Activated CD4-positive, alpha-beta memory T cell treated with anti-CD3 and anti-CD28 coated beads, Interleukin-2, amount 10 ng/mL, durations not matched to agents 7 days and 5 days (primary cell): ENCODE measurements at regions not wholly inside any gene's neighbourhood (a gene's known extent, or its start where the extent isn't known, plus 50 kb on each side); places are given as distances from the start of the nearest gene placed in this dataset.
A peak's percentile ranks its signal among the peaks of the same experiment; 100 is the strongest.

Source experiments
- CTCF ChIA-PET: fragments of 350-600 bp; sonication (Branson Sonifier 250); formaldehyde crosslinking; loops from one replicate; lab custom pipeline; 2021; ENCODE audit warnings: antibody characterized with exemption, inconsistent platforms; lab: Charles Lee
- POLR2A ChIA-PET: fragments of 350-600 bp; sonication (Branson Sonifier 250); formaldehyde crosslinking; loops from one replicate; lab custom pipeline; 2021; ENCODE audit warnings: antibody characterized with exemption; lab: Charles Lee
- DNase-seq: peaks from one replicate; pipeline ENCODE4 v3.0.0-alpha.2; 2020
- H3K27ac Mint-ChIP-seq: one replicate; pipeline ENCODE4 v1.8.0; 2021; ENCODE audit warnings: mild to moderate bottlenecking, mixed read lengths
- H3K27me3 Mint-ChIP-seq: one replicate; pipeline ENCODE4 v1.8.0; 2021; ENCODE audit warnings: mixed read lengths
- H3K36me3 Mint-ChIP-seq: one replicate; pipeline ENCODE4 v1.8.0; 2021; ENCODE audit warnings: low read depth, mixed read lengths
- H3K4me1 Mint-ChIP-seq: one replicate; pipeline ENCODE4 v1.8.0; 2021; ENCODE audit warnings: mixed read lengths
- H3K4me3 Mint-ChIP-seq: one replicate; pipeline ENCODE4 v1.8.0; 2021; ENCODE audit warnings: mild to moderate bottlenecking, mixed read lengths
- H3K9me3 Mint-ChIP-seq: one replicate; pipeline ENCODE4 v1.8.0; 2021; ENCODE audit warnings: mixed read lengths

- no peak overlapping the region for H3K4me3 Mint-ChIP-seq
- peaks cover 9% of the 10 kb centered on the region for H3K27me3 Mint-ChIP-seq
- no peak overlapping the region for H3K27ac Mint-ChIP-seq
- ChIA-PET POLR2A (no interaction called here), CTCF (no interaction called here)
- no peak for DNase-seq
- no peaks in the 10 kb centered on the region for H3K9me3 Mint-ChIP-seq
- no peaks in the 10 kb centered on the region for H3K4me1 Mint-ChIP-seq
- no peaks in the 10 kb centered on the region for H3K36me3 Mint-ChIP-seq
These were observed 68.1 kb downstream of the HTR5A start for GRCh38 chr7:155138204-155138603.

DNA sequence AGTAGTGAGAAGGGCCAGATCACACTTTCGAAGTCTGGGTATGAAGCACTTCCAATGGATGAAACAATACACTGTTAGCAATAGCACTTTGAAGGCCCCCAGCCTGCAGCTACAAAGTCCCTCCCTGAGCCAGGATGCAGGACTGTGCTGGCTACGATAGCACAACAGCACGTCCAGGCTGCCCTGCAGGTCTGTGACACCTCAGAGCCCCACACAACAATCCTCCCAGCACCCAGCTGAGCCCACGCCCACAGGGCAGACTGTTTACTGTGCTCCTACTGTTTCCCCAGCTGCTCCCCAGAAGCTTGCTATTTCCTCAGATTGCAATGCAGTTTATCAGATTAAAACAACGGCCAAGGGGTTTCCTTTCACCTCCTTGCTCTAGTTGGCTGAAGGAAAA lies 71.4 kb downstream of the HTR5A start:
- ChIA-PET POLR2A (no interaction called here), CTCF (no interaction called here)
- Mint-ChIP-seq H3K27ac (no peak overlapping the region), H3K9me3 (no peaks in the 10 kb centered on the region), H3K4me1 (no peaks in the 10 kb centered on the region), H3K27me3 (peaks cover 12% of the 10 kb centered on the region), H3K4me3 (no peak overlapping the region), H3K36me3 (no peaks in the 10 kb centered on the region)
- no peak for DNase-seq

DNA sequence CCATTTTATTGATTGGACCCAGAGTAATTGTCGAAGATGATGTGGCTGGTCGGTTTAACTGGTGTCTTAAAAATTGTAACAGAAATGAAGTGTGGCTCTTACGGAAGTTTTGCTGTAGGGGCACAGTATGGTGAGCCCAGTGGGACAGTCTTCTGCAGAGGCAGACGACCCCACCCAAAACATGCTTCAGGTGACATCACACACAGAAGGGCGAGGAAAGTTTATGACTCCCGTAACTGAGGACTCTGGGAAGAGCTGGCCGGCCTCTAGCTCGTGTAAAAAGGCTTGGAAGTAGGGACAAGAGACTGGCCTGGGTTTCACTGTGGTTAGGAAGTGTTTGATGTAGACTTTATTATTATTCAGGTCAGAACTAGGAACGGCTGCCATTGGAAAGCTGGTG lies 73.3 kb downstream of the HTR5A start:
- H3K27me3 Mint-ChIP-seq = peaks cover 19% of the 10 kb centered on the region
- ChIA-PET POLR2A (no interaction called here), CTCF (no interaction called here)
- no peak overlapping the region for H3K27ac Mint-ChIP-seq
- no peaks in the 10 kb centered on the region for H3K9me3 Mint-ChIP-seq
- no peak overlapping the region for H3K4me3 Mint-ChIP-seq
- no peaks in the 10 kb centered on the region for H3K4me1 Mint-ChIP-seq
- DNase-seq = no peak
- H3K36me3 Mint-ChIP-seq = no peaks in the 10 kb centered on the region

GRCh38 chr7:155144371-155144770 lies 74.2 kb downstream of the HTR5A start:
- H3K27me3 Mint-ChIP-seq = peaks cover 19% of the 10 kb centered on the region
- CTCF ChIA-PET = no interaction called here

GRCh38 chr7:155145477-155146255 lies 75.5 kb downstream of the HTR5A start:
- ChIA-PET POLR2A (no interaction called here), CTCF (no interaction called here)
- Mint-ChIP-seq H3K4me1 (no peaks in the 10 kb centered on the region), H3K4me3 (no peak overlapping the region), H3K27me3 (peaks cover 17% of the 10 kb centered on the region), H3K36me3 (no peaks in the 10 kb centered on the region), H3K27ac (no peak overlapping the region), H3K9me3 (no peaks in the 10 kb centered on the region)
- no peak for DNase-seq

More at GRCh38 chr7:155144371-155144770, 74.2 kb downstream of the HTR5A start:
- POLR2A ChIA-PET = no interaction called here
- H3K27ac Mint-ChIP-seq = no peak overlapping the region
- no peak overlapping the region for H3K4me3 Mint-ChIP-seq
- H3K9me3 Mint-ChIP-seq = no peaks in the 10 kb centered on the region
- H3K36me3 Mint-ChIP-seq = no peaks in the 10 kb centered on the region
- no peak for DNase-seq
- no peaks in the 10 kb centered on the region for H3K4me1 Mint-ChIP-seq

GRCh38 chr7:155147172-155147571 lies 77.0 kb downstream of the HTR5A start:
- no peak overlapping the region for H3K4me3 Mint-ChIP-seq
- H3K27me3 Mint-ChIP-seq = peaks cover 15% of the 10 kb centered on the region
- H3K27ac Mint-ChIP-seq = no peak overlapping the region
- H3K4me1 Mint-ChIP-seq = no peaks in the 10 kb centered on the region
- POLR2A ChIA-PET = no interaction called here
- H3K36me3 Mint-ChIP-seq = no peaks in the 10 kb centered on the region
- peaks cover 6% of the 10 kb centered on the region for H3K9me3 Mint-ChIP-seq
- no peak for DNase-seq
- CTCF ChIA-PET = no interaction called here

- CTCF ChIA-PET = no interaction called here
- no peaks in the 10 kb centered on the region for H3K36me3 Mint-ChIP-seq
- no peak overlapping the region for H3K27ac Mint-ChIP-seq
- no peaks in the 10 kb centered on the region for H3K4me1 Mint-ChIP-seq
- H3K27me3 Mint-ChIP-seq = peaks cover 13% of the 10 kb centered on the region
- DNase-seq = no peak
- POLR2A ChIA-PET = no interaction called here
- H3K4me3 Mint-ChIP-seq = no peak overlapping the region
- H3K9me3 Mint-ChIP-seq = peaks cover 6% of the 10 kb centered on the region
These were observed 77.5 kb downstream of the HTR5A start for GRCh38 chr7:155147624-155148023.

GRCh38 chr7:155153676-155154075 lies 83.6 kb downstream of the HTR5A start:
- Mint-ChIP-seq H3K4me1 (no peaks in the 10 kb centered on the region), H3K36me3 (no peaks in the 10 kb centered on the region), H3K9me3 (peaks cover 6% of the 10 kb centered on the region), H3K4me3 (no peak overlapping the region), H3K27me3 (no peaks in the 10 kb centered on the region), H3K27ac (no peak overlapping the region)
- POLR2A ChIA-PET = no interaction called here
- CTCF ChIA-PET = no interaction called here
- DNase-seq = no peak

- no peaks in the 10 kb centered on the region for H3K4me1 Mint-ChIP-seq
- POLR2A ChIA-PET = no interaction called here
- H3K27me3 Mint-ChIP-seq = no peaks in the 10 kb centered on the region
- no peak overlapping the region for H3K27ac Mint-ChIP-seq
- peaks cover 6% of the 10 kb centered on the region for H3K9me3 Mint-ChIP-seq
- CTCF ChIA-PET = no interaction called here
- no peak for DNase-seq
- H3K4me3 Mint-ChIP-seq = no peak overlapping the region
- H3K36me3 Mint-ChIP-seq = no peaks in the 10 kb centered on the region
These were observed 84.5 kb downstream of the HTR5A start for GRCh38 chr7:155154586-155154985.

DNA sequence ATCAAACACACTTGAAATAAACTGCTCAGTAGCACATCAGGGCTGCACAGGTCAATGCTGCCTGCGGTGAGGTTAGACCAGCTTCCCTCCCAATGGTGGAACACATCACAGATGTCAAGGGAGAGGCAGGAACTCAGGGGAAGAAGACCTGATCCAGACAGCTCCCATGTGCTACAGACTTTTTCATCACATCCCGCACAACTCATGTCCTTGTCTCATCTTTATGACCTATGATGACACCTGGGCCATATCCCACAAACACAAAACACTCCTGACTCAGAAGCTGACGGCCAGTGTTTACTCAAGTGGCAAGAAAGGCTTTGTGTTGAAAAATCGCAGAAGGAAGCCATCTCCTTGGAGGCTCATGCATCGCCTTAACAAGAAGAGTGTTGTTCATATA lies 91.6 kb downstream of the HTR5A start:
- no peak for DNase-seq
- Mint-ChIP-seq H3K4me3 (no peak overlapping the region), H3K27me3 (peaks cover 21% of the 10 kb centered on the region), H3K27ac (no peak overlapping the region), H3K4me1 (peaks cover 4% of the 10 kb centered on the region), H3K9me3 (no peaks in the 10 kb centered on the region), H3K36me3 (no peaks in the 10 kb centered on the region)
- POLR2A ChIA-PET = no interaction called here
- CTCF ChIA-PET = no interaction called here

DNA sequence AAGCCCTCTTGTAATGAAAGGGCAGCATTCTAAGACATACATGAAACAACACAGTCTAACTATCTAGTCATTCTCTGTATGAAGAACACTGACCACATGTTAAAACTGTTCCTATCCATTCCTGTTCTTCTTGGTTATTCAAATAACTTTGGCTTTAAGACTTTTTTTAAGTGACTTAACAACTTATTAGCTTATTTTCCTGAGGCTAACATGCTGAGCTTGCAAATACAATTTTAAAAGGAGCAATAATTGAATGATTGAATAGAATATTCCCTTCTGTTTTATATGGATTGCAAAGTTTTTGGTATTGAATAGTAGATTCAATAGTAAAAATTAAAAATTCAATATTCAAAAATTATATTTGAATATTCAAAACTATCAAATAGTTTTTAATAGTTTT lies 92.3 kb downstream of the HTR5A start:
- Mint-ChIP-seq H3K36me3 (no peaks in the 10 kb centered on the region), H3K4me1 (peaks cover 6% of the 10 kb centered on the region), H3K9me3 (no peaks in the 10 kb centered on the region), H3K4me3 (no peak overlapping the region), H3K27me3 (peaks cover 21% of the 10 kb centered on the region), H3K27ac (no peak overlapping the region)
- CTCF ChIA-PET = no interaction called here
- no peak for DNase-seq
- POLR2A ChIA-PET = no interaction called here

DNA sequence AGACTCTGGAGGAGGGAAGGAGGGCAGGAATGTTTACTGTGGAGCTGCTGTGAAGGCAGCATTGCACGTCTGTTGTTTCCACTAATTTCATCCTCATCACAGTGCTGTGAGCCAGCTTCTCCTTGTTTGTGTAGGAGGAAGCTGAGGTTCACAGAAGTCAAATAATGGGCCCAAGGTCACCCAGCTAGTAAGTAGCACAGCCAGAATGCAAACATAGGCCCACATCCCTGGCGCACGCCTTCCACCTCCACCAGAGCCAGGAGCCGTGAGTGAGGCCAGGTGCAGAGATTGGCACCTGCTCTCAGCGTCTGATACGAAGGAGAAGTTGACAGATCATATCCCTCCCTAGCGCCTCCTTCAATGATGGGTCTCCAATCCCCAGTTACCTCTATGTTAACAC lies 93.6 kb downstream of the HTR5A start:
- Mint-ChIP-seq H3K9me3 (no peaks in the 10 kb centered on the region), H3K27ac (no peak overlapping the region)
- no peak for DNase-seq

GRCh38 chr7:155164316-155164715 lies 94.2 kb downstream of the HTR5A start:
- POLR2A ChIA-PET = no interaction called here
- H3K9me3 Mint-ChIP-seq = no peaks in the 10 kb centered on the region
- H3K27ac Mint-ChIP-seq = no peak overlapping the region
- H3K36me3 Mint-ChIP-seq = no peaks in the 10 kb centered on the region
- CTCF ChIA-PET = no interaction called here
- H3K4me1 Mint-ChIP-seq = peaks cover 9% of the 10 kb centered on the region
- peaks cover 21% of the 10 kb centered on the region for H3K27me3 Mint-ChIP-seq
- no peak overlapping the region for H3K4me3 Mint-ChIP-seq
- DNase-seq = no peak

More for the DNA sequence above, 93.6 kb downstream of the HTR5A start:
- ChIA-PET POLR2A (no interaction called here), CTCF (no interaction called here)
- peaks cover 21% of the 10 kb centered on the region for H3K27me3 Mint-ChIP-seq
- H3K4me1 Mint-ChIP-seq = peaks cover 9% of the 10 kb centered on the region
- no peak overlapping the region for H3K4me3 Mint-ChIP-seq
- H3K36me3 Mint-ChIP-seq = no peaks in the 10 kb centered on the region

DNA sequence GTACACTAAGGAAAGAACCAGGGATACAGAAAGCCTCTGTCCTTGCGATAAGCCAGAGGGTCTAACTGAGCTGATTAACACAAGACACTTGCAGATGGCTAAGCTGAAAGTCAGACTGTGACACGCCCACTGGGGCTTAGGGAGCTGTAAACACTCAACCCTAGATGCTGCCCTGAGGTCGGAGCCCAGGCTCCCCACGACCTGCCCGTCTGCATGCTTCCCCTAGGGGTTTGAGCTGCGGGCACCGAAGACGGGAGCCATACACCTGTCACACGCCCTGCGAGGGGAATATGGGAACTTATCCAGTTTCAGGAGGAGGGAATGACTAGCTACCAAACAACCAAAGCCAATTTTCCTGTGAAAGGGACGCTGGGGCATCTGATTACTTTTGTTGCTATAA lies 96.0 kb downstream of the HTR5A start:
- ChIA-PET CTCF (no interaction called here), POLR2A (no interaction called here)
- DNase-seq = peak; percentile 11
- no peaks in the 10 kb centered on the region for H3K9me3 Mint-ChIP-seq
- H3K36me3 Mint-ChIP-seq = no peaks in the 10 kb centered on the region
- no peak overlapping the region for H3K4me3 Mint-ChIP-seq
- peaks cover 21% of the 10 kb centered on the region for H3K27me3 Mint-ChIP-seq
- peaks cover 9% of the 10 kb centered on the region for H3K4me1 Mint-ChIP-seq
- no peak overlapping the region for H3K27ac Mint-ChIP-seq
